Fibroblast of lung (primary cell): ENCODE measurements at regions not wholly inside any gene's neighbourhood (a gene's known extent, or its start where the extent isn't known, plus 50 kb on each side); places are given as distances from the start of the nearest gene placed in this dataset.

Source experiments
- EZH2 ChIP-seq: IDR thresholded peaks from 2 replicates; pipeline ENCODE4 v1.5.1; 2012; ENCODE audit warnings: low read length, control low read depth, mild to moderate bottlenecking; ENCODE audit errors: missing control alignments
- TF ChIP-seq, protein P1 (sequence below), 2 donors: IDR thresholded peaks in 1 of 2; conservative IDR thresholded peaks in 1 of 2; 1 replicate in 1 of 2; 2 replicates in 1 of 2; pipeline ENCODE4 v1.5.1; 2011 to 2012; ENCODE audit warnings: low read length in 2 of 2, control low read depth in 1 of 2, inconsistent platforms in 1 of 2, low read depth in 1 of 2, mild to moderate bottlenecking in 1 of 2

DNA sequence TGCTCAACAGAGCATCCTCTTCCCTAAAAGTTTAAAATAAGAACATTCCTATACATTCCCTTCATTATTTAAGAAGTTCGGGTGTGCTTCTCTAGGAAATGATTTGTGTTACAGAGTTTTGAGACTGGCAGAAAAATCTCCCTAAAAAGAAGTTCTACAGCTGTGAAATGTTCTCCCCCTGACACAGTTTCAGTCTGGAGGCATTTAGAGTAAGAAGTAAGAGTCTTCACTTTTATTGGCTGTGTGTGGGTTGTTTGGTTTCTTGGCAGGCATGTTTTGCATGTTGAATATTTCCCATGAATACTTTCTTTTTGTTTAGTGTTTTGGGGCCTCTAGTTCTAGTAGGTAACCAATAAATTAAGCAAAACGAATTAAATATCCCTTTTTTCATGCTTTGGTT lies 195.9 kb downstream of the TENT5A start:
- TF ChIP-seq, protein P1, sequence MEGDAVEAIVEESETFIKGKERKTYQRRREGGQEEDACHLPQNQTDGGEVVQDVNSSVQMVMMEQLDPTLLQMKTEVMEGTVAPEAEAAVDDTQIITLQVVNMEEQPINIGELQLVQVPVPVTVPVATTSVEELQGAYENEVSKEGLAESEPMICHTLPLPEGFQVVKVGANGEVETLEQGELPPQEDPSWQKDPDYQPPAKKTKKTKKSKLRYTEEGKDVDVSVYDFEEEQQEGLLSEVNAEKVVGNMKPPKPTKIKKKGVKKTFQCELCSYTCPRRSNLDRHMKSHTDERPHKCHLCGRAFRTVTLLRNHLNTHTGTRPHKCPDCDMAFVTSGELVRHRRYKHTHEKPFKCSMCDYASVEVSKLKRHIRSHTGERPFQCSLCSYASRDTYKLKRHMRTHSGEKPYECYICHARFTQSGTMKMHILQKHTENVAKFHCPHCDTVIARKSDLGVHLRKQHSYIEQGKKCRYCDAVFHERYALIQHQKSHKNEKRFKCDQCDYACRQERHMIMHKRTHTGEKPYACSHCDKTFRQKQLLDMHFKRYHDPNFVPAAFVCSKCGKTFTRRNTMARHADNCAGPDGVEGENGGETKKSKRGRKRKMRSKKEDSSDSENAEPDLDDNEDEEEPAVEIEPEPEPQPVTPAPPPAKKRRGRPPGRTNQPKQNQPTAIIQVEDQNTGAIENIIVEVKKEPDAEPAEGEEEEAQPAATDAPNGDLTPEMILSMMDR (conservative IDR thresholded peaks at IDR 0.05 in 1 of 2, IDR thresholded peaks at IDR 0.05 in 1 of 2; ENCODE audit: low read depth in 1 of 2, low read length in 2 of 2), result no peak
- TF ChIP-seq EZH2, result no peak
